NCI-H128 (cell line): ENCODE measurements at regions not wholly inside any gene's neighbourhood (a gene's known extent, or its start where the extent isn't known, plus 50 kb on each side); places are given as distances from the start of the nearest gene placed in this dataset.
"Not testable (repeated sequence)": the region's sequence is repeated elsewhere in the genome, so short reads cannot be mapped to it uniquely, and the experiment has no call there.

Source experiments
- DNase-seq: peaks from one replicate; lab custom pipeline; 2025; ENCODE audit not compliant: unreplicated experiment; lab: John Stamatoyannopoulos, UW

DNA sequence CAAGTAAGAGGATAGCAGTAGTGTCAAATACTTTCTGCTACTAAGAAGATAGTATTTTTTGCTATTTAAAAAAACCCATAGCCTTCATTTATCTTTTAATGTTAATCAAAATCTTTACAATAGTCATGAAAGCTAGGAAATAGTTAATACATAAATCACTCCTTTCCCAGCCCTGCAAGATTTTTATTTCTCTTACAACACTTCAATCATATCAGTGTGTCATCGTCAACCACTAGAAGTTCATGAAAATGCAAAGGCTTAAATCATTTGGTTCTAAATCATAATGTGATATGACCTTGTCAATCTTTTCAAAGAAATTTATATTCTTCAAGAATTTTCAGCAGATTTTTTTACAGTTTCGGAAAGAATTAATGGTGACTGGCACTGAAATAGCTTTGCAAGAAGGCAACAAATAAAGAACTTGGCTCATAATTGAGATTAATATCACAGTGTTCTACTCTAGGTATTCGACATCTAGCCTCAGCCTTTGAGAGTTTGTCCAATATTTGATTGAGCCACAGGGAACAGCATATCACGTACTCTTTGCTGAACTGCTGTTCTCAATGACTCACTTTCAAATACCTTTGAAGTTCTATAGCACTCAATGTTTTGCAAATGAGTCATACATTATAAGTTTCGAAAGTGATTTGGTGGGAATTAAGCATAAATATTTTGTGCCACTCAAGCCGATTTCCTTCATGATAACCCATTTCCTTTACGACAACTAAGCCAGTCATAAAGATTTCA is 384.0 kb upstream of the FOXG1 start:
- no peak for DNase-seq

DNA sequence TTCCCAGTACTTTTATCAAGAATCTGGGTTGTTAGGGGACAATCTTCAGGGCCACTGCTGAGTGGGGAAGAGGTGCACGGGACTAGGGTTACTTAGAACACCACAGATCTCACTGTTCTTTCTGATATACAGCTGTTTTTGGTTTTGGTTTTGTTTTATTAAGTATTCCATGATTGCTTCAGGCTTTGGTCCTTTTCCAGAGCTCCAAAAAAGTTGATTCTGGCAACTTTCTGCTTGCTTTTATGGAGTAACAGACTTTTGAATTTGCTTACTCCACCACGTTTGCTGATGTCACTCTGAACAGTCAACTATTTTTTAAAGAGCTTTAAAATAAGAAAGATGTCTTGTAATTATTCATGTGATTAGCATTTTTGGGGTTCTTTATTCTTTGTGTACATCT is 368.1 kb upstream of the FOXG1 start:
- DNase-seq, result no peak

DNA sequence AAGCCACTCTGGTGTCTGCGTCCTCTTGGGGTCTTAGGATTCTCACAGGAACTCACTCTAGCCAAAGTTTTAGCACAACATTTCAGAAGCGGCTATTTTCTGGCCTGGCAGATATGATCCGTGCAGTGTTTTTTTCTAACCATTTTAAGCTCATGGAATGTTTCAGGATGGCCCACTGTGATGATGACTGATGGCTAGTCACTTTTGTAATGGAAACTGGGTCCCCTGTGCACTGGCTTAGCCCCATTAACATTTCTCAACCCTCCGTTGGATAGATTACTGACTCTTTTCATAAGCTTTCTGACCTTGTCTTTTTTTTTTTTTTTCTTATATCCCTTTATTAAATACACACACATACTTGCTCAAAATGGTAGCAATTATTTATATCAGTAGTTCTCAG is 364.9 kb upstream of the FOXG1 start:
- not testable (repeated sequence) for DNase-seq

DNA sequence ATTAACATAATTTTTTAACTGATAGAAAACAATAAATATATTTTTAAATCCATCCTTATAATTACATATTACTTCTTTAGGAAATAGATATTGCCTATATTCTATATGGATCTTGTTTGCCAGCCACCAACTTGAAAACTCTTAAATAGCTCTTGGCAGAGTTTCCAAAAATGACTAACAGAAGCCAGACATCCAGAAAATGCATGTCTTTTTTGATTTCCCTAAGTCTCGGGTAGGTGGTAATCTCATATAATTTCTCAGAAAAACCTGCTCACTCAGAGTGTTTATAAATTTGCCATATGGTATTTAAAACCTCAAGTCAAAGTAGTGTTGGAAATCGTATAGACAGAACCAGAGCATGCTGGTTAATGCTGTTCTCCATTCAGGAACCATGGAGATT is 360.4 kb upstream of the FOXG1 start:
- no peak for DNase-seq

DNA sequence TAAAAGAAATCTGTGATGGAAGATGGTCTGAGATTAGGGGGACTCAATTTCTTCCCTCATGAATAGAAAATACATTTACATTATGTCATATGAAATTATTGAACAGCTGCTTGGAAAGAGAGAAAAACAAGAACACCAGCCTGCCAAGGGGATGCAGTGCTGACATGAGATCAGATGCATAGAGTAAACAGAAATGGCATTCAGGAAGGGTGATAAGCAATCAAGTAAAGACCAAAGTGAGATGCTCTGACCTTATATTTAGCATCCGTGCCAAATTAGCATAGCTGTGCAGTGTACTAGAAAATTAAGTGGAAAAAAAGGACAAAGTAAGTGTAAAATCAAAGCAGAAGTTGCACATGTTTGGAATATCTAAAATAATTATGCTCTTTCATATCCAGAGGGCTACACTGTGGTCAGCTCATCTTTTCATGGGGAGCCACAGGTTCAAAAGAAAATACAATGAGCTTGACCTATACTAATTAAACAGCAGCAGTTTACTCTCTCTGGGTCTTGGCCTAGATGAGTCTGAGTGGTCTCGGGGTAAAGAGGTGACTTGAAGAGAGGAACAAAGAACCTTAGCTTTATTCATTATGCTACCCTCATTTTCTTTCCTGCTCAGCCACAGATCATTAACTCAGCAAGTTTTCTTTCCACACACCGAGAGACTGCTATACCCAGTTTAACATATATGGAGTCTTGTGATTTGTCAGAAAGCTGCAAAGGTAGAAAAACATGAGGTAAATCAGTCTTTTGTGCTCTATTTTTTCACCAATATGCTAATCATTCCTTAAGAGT is 359.4 kb upstream of the FOXG1 start:
- DNase-seq, result no peak

DNA sequence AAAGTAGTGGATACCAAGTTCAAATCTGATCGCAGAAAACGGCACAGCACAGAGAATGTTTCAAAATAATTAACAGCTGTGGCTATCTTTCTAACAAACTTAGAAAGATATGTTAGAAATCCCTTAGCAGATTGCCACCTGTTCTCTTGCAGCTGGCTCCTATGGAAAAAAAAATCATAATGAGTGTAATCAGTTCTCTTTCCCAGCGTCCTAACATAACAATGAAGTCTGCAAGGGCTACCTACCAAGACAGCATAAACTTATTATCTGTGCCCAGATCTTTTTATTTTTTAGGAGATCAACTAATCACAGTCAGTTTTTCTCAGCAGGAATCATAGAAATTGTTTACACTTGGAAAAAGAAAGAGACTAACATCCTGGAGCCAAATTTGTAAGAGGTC is 358.6 kb upstream of the FOXG1 start:
- DNase-seq, result no peak

DNA sequence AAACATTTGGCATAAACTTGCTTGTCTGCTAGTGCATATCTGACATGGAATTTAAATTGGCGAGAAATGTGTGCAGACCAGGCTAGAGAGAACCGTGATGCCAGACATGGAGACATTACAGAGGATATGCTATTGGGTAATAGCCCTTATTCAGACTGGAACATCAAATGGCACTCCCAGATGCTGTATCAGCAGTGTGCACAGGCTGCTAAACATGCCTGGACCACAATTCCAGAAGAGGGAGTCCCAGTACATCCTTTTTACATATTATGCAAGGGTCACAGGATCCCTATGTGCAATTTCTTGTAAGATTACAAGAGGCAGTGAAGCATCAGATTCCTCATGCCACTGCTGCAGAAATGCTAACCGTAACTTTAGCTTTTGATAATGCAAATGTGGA is 354.5 kb upstream of the FOXG1 start:
- DNase-seq, result no peak

DNA sequence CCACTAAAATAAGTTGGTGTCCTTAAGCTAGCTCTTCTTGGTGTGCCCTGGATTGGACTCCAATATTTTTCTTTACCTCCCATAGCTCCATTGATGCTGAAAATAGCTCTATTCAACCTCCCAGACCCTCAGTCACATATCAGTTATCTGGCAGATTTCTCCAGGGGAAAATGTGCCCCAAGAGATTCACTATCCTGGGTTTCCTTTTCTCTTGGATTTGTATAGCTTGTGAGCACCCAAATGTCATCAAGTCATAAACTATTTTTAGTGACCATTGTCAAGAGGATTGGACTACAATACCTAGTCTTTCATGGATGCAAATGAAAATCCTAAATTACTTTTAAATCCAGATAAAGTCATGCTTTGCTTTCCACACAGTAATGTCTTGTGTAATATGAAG is 339.6 kb upstream of the FOXG1 start:
- DNase-seq, result no peak

DNA sequence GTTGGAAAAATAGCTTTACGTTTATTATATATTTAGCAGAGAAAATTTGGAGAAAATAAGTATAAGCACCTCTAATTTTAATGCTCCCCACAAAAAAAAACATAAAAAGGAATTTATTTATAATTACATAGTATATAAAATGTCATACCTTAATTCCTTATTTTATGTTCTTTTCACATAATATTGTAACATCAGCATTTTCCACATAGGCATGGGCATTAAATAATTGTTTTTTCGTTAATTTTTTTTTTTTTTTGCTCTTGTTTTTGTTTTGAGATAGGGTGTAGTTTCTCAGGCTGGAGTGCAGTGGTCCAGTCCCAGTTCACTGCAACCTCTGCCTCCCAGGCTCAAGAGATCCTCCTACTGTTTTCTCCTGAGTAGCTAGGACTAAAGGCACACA is 329.8 kb upstream of the FOXG1 start:
- DNase-seq, result no peak

DNA sequence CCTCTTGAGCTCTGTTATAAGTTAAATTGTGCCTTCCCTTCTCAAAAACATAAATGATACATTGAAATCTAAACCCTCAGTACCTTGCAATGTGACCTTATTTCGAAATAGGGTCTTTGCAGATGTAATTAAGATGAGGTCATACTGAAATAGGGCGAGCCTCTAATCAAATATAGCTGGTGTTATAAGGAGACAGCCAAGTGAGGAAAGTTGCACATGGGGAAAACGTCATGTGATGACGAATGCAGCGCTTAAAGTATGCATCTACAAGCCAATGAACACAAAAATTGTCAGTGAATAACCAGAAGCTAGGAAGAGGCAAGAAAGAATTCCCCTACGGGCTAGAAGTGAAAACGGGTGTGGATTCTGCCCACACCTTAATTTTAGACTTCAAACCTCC is 305.2 kb upstream of the FOXG1 start:
- no peak for DNase-seq

DNA sequence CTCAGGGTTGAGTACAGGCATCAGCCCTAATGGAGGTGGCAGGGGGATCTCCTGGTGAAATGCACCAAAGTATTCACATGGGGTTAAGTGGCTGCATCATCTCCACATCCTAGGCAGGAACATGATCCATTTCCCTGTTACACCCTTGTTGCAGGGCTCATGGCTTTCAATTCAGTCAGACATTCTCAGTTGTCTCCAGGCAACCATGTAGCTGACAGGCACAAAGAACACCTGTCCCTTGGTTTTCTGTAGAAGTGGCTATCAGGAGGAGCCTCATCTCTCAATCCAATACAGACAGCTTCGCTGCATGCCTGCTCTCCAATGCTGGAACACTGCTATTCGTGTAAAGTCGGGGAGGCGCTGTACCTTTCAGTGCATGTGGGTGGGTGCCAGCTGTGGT is 299.0 kb upstream of the FOXG1 start:
- no peak for DNase-seq

DNA sequence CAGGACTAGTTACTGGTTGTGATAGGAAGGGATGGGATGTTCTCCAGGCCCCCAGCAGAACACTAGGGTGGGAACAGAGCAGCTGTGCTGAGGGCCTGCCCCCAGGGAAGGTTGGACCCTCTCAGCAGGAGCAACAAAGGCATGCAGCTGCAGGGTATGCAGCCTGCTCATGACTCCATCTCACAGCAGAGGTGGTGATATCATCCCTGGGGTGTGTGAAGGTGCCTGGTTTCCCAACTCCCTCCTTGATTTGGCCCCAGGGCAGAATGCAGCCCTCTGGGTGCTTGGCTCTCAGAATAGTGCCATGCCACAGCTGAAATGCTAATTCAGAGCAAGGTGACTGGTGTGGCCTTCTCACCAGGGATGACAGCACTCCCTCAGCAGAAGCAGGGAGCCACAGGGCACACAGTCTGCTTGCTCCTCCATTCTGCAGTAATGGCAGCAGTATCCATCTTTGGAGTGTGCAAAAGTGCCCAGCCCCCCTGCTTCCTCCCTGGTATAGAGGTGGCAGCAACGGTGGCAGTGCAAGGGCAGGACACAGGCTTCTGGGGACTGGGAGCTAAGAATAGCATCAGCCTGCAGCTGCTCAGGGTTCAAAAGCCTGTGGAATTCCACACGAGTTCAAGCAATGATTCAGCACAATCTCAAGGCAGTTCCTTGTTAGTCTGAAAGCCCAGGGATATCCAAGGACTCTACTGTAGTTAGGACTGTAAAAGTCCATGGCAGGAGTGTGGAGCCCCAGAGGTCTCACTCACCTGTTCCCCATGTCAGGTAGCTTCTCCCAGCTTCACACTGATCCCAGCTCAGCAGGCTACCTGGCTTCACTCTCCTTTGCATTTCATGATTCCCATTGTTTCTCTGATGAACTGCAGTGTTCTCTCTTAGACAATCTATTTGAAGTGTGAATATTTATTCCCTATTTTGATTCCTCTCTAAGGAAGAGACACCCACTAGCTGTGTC is 298.1 kb upstream of the FOXG1 start:
- no peak for DNase-seq

DNA sequence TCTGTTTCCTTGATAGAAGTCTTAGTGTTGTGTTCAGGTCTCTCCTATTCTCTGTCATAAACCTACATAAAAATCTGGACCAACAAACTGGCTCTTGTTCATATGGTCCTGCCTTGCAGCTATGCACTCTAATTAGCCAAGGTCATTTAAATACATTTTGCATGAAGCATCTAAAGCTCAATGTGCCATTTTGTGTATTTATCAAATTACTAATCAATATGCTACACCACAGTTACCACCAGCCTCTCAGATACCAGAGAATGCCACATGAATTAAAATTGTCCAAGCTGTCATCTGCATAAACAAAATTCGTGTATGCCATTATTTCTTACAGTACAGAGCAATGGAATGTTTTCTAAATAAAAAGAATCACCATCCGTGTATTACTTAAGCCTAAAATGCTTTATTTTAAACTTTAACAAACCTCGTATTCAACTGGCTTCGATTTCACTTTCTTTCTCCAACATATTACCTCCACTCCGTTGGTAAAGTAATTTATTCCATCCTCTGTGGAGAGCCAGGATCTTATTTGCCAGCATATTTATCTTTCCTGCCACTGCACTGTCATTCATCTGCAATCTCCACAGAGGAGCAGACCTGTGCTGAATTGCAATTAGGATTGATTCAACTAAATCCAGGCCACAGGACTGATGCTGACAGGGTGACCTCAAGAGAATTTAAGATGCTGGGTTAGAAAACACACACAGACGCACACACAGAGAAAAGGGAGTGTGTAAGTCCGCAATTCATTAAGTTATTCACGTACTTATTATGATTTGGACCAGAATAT is 284.1 kb upstream of the FOXG1 start:
- no peak for DNase-seq

DNA sequence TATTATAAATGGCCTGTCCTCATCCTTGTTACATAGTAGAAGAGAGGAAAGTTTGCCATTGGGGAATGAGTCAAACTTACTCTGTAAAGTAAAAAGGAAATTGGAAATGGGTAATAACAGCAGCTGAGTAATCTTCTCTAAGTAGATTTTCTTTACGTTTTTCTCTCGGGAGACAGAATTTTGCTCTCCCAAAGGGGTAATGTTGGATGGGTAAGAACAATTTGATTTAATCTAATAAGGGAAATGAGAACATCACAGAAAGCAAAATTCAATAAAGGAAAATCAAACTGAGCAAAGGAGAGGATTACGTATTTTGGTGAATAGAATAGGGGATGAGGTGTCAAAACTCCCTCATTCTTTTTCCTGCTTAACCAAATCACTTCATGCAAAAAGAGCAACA is 283.1 kb upstream of the FOXG1 start:
- no peak for DNase-seq

DNA sequence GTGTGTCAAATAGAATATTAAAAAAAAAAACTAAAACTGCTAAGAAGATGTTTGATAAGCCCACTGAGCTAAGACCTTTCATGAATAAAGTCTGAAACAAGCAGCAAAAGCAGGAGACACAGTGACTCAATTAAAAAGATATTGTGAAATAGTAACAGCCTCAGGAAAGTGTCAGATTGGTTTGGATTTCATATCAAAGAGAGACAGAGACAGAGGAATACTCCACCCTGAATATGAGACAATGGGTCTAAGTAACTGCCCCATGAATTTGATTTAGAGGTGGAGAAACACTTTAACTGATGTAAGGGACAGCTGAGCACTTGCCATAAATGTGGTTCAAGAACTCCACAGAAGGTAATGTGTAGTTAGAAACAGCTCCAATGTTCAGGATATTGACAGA is 277.9 kb upstream of the FOXG1 start:
- DNase-seq, result no peak

DNA sequence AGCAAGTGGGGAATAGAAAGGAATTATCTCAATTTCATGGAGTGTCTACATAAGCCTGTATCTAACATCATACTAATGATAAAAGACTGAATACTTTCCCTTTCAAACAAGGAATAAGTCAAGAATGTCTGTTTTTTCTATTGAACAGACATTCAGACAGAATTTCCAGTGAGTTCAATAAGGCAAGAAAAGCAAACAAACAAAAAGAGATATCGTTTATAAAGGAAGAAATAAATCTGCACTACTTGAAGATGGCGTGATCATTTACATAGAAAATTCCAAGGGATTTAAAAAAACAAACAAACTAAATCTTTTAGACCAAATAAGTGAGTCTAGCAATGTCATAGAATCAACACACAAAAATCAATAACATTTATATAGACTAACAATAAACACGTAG is 273.1 kb upstream of the FOXG1 start:
- no peak for DNase-seq

DNA sequence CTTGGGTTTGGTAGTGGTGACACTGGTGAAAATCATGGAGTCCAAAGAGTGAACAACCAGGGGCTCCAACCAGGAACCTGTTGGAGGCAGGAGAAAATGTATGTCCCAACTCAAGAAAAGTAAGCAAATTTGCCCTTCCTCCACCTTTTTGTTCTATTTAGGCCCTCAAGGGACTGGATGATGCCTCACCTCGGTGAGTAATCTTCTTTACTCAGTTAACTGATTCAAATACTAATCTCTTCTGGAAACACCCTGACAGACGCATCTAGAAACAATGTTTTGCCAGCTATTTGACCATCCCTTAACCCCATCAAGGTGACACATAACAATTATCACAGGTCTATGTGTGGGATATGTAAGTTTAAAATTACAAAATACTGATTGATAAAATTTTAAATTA is 272.4 kb upstream of the FOXG1 start:
- DNase-seq, result no peak

DNA sequence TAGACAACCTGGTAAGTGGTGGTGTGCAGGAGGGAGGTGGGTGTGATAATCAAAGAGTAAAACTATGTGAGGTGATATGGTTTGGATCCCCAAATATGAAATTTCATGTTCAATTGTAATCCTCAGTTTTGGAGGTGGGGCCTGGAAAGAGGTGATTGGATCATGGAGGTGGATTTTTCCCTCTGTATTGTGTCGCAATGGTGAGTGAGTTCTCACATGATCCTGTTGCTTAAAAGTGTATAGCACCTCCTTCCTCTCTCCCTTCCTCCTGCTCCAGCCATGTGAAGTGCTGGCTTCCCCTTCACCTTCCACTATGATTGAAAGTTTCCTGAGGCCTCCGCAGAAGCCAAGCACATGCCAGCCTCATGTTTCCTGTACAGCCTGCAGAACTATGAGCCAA is 270.2 kb upstream of the FOXG1 start:
- no peak for DNase-seq

DNA sequence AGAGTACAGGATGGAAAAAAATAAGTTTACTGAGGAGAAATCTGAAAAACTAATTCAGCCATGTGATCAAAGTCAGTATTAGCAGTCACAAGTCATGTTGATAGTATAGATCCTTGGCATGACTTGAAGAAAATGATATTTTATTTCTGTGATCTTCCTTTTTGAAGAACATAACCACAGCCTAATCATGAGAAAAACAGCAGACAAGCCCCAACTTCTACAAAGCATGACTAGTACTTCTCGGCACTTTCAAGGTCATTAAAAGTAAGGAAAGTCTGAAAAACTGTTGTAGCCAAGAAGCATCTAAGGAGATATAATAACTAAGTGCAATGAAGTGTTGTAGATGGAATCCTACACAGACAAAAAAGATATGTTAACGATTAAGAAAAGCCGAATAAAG is 264.1 kb upstream of the FOXG1 start:
- no peak for DNase-seq

DNA sequence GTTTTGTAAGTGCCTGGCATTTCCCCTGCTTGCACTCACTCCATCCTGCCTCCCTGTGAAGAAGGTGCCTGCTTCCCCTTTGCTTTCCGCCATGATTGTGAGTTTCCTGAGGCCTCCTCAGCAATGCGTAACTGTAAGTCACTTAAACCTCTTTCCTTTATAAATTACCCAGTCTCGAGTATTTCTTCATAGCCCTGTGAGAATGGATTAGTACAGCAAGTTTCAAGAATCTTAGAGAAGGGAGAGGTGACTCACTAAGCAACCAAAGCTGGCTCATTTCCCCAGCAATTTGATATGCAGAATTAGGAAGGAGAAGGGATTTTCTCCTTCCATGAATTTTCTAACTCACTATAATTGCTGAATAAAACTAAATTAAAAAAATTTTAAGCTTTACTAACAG is 251.0 kb upstream of the FOXG1 start:
- no peak for DNase-seq

DNA sequence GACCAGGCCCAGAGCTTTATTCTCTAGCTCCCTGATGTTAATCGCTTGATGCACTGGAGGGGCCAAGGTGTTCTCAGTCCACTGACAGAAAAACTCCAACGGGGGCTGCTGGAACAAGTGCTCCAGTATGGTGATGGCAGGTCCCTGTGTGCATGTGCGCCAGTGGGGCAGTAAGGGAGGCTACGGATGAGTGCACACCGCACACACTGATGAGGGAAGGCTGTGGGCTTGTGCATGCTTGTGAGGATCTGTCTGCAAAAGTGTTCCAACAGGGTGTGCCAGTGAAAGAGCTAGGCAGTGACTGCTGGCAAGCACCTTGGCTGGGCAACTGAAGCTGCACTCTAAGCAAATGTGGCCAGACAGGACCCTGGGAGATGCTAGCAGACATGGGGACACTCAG is 229.7 kb upstream of the FOXG1 start:
- no peak for DNase-seq
